ENCODE measurements at regions not wholly inside any gene's neighbourhood (a gene's known extent, or its start where the extent isn't known, plus 50 kb on each side); places are given as distances from the start of the nearest gene placed in this dataset.
"Not testable (repeated sequence)": the region's sequence is repeated elsewhere in the genome, so short reads cannot be mapped to it uniquely, and the experiment has no call there.

DNA sequence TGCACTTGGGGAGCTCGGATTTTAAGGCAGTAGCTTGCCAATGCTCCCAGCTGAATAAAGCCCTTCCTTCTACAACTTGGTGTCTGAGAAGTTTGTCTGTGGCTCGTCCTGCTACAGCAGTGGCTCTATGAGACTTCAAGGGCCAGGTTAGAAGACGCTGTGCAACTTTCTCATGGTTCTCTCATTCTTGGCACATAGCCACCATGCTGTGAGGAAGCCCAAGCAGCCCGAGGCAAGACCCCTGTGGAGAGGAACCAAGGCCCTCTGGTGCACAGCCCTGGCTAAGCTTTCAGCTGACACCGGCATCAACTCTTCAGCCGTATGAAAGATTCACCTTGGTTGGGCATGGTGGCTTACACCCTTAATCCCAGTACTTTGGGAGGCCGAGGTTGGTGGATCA, 116.9 kb upstream of the EEF2KMT start:
- no peak overlapping the region for H3K4me3 Mint-ChIP-seq
- no peak for ATAC-seq
- DNase-seq: no peak
- peaks cover 57% of the 10 kb centered on the region for H3K27me3 Mint-ChIP-seq
- H3K9me3 Mint-ChIP-seq: no peaks in the 10 kb centered on the region
- H3K4me1 Mint-ChIP-seq: no peaks in the 10 kb centered on the region
- no peak overlapping the region for H3K27ac Mint-ChIP-seq

DNA sequence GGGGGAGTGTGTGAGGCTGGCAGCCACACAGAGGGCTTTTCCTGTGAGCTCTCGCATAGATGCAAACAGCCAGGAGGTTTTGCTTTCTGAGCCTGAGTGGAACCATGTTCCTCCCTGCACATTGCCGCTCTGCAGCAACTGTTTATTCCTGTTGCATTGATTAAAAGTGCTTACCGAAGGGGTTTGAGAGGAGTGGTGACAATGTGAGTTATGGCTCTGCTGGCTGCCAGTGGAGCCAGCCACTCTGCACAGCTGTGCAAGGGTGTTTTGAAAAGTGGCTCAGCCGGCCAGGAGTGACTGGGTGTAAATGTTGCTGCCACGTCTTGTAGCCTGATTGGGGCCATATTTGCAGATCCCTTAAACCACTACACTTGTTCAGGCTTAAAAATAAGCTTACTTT, 114.9 kb upstream of the EEF2KMT start:
- H3K4me3 Mint-ChIP-seq, ATAC-seq: not testable (repeated sequence)

GRCh38 chr16:5207862-5208498, 110.4 kb upstream of the EEF2KMT start:
- not testable (repeated sequence) for ATAC-seq, H3K4me1 Mint-ChIP-seq

More for the DNA sequence above, 114.9 kb upstream of the EEF2KMT start:
- H3K4me1 Mint-ChIP-seq, H3K9me3 Mint-ChIP-seq, DNase-seq, H3K27ac Mint-ChIP-seq: not testable (repeated sequence)
- H3K27me3 Mint-ChIP-seq: peaks cover 39% of the 10 kb centered on the region

GRCh38 chr16:5207001-5207523, 109.5 kb upstream of the EEF2KMT start:
- no peak overlapping the region for H3K4me3 Mint-ChIP-seq
- no peak for ATAC-seq
- H3K9me3 Mint-ChIP-seq: peaks cover 0 to 10% of the 10 kb centered on the region in 2 donors
- DNase-seq: no peak
- no peaks in the 10 kb centered on the region for H3K4me1 Mint-ChIP-seq
- H3K27ac Mint-ChIP-seq: no peak overlapping the region
- H3K27me3 Mint-ChIP-seq: peaks cover 3% of the 10 kb centered on the region

More at GRCh38 chr16:5207862-5208498, 110.4 kb upstream of the EEF2KMT start:
- not testable (repeated sequence) for H3K27ac Mint-ChIP-seq, DNase-seq, H3K4me3 Mint-ChIP-seq
- peaks cover 12% of the 10 kb centered on the region for H3K27me3 Mint-ChIP-seq
- H3K9me3 Mint-ChIP-seq: peaks cover 0 to 10% of the 10 kb centered on the region in 2 donors

DNA sequence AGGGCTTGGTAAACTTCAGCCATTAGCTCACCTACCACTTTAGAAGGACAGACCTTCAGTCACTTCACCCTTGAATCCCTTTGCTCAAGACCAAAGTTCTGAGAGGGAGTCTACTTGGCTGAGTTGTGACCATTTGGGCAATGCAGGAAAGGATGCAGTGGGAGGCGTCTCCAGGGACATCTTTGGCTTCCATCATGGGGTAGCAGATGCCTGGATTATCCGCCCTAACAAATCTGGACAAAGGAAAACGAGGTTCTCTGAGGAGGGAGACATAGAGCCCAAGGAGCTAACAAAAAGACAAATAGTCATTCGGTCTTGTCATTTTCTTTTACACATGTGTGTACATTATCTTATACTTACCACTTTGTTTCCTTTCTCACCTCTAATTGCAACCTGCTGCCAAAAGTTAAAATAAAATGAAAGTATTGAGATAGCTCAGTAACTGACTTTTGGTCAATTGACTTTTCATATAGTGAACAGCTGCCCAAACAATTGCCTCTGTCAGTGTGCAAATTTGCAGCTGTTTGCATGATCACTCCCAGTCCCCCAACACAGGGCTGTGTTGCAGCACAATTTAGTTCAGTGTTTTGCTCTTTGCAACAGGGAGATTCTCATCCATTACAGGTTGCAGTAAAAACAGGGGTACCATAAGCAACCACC, 108.9 kb upstream of the EEF2KMT start:
- Mint-ChIP-seq H3K9me3 (peaks cover 0 to 10% of the 10 kb centered on the region in 2 donors), H3K4me3 (no peak overlapping the region), H3K27ac (no peak overlapping the region), H3K4me1 (no peaks in the 10 kb centered on the region), H3K27me3 (no peaks in the 10 kb centered on the region)
- ATAC-seq (no peak), DNase-seq (no peak)

- Mint-ChIP-seq H3K9me3 (peaks cover 0 to 10% of the 10 kb centered on the region in 2 donors), H3K27ac (no peak overlapping the region), H3K27me3 (no peaks in the 10 kb centered on the region), H3K4me3 (no peak overlapping the region), H3K4me1 (no peaks in the 10 kb centered on the region)
- ATAC-seq (no peak), DNase-seq (no peak)
Observed at GRCh38 chr16:5205361-5206040, 107.9 kb upstream of the EEF2KMT start.

DNA sequence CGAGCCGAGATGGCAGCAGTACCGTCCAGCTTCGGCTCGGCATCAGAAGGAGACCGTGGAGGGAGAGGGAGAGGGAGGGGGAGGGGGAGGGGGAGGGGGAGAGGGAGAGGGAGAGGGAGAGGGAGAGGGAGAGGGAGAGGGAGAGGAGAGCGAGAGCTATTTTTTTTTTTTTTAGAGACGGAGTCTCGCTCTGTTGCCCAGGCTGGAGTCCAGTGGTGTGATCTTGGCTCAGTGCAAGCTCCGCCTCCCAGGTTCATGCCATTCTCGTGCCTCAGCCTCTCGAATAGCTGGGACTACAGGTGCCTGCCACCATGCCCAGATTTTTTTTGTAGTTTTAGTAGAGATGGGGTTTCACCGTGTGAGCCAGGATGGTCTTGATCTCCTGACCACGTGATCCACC, 106.1 kb upstream of the EEF2KMT start:
- H3K27ac Mint-ChIP-seq, H3K4me1 Mint-ChIP-seq, DNase-seq, H3K4me3 Mint-ChIP-seq, ATAC-seq, H3K27me3 Mint-ChIP-seq: not testable (repeated sequence)
- H3K9me3 Mint-ChIP-seq: peaks cover 0 to 10% of the 10 kb centered on the region in 2 donors

- Mint-ChIP-seq H3K4me3 (no peak overlapping the region), H3K27me3 (peaks cover 12% of the 10 kb centered on the region), H3K4me1 (no peaks in the 10 kb centered on the region), H3K27ac (no peak overlapping the region), H3K9me3 (peaks cover 0 to 3% of the 10 kb centered on the region in 2 donors)
- ATAC-seq: no peak
- DNase-seq: no peak
Observed at GRCh38 chr16:5200123-5200522, 102.5 kb upstream of the EEF2KMT start.

DNA sequence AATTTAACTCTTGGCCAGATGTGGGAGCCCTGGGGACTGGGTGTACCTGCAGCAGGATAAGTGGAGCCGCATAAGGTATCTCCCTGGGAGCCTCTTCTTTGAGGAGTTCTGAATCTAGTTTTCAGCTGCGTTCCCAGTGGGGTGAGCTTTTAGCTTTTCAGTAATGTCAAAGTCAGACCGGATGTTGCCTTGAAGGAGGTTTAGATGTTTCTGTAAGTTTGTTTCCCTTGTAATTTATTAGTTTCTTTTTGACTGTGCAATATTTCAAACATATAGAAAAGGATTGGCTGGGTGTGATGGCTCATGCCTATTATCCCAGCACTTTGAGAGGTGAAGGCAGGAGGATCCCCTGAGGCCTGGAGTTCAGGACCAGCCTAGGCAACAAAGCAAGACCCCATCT, 98.6 kb upstream of the EEF2KMT start:
- DNase-seq: no peak
- no peaks in the 10 kb centered on the region for H3K4me1 Mint-ChIP-seq
- H3K9me3 Mint-ChIP-seq: no peaks in the 10 kb centered on the region
- no peak for ATAC-seq
- H3K27me3 Mint-ChIP-seq: peaks cover 18% of the 10 kb centered on the region
- H3K4me3 Mint-ChIP-seq: no peak overlapping the region
- H3K27ac Mint-ChIP-seq: no peak overlapping the region

DNA sequence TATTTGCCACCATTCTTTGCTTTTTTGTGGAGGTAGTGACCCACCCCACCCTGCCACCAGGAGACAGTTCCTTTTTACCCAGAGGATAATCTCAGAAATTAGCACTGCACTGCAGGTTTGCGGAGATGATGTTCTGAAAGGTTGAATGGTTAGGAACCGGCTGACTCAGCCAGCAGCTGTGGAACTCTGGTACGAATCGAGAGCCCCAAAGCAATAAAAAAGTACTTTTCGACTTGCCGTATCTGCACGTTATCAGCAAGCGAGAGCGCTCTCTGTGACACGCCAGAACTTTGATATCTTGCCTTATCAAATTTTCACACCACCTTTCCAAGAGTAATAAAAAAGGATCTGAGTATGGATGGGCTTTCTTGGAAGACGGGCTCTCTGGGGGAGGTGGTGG, 96.3 kb upstream of the EEF2KMT start:
- Mint-ChIP-seq H3K27ac (no peak overlapping the region), H3K4me1 (no peaks in the 10 kb centered on the region), H3K27me3 (peaks cover 18% of the 10 kb centered on the region), H3K9me3 (no peaks in the 10 kb centered on the region), H3K4me3 (no peak overlapping the region)
- ATAC-seq (no peak), DNase-seq (no peak)

GRCh38 chr16:5188989-5189352, 91.4 kb upstream of the EEF2KMT start:
- Mint-ChIP-seq H3K4me3 (no peak overlapping the region), H3K4me1 (no peaks in the 10 kb centered on the region), H3K27me3 (peaks cover 5% of the 10 kb centered on the region), H3K27ac (no peak overlapping the region), H3K9me3 (no peaks in the 10 kb centered on the region)
- ATAC-seq (no peak), DNase-seq (no peak)

- Mint-ChIP-seq H3K9me3 (no peaks in the 10 kb centered on the region), H3K27me3 (peaks cover under 1% of the 10 kb centered on the region)
Observed at GRCh38 chr16:5188318-5188988, 90.9 kb upstream of the EEF2KMT start.

DNA sequence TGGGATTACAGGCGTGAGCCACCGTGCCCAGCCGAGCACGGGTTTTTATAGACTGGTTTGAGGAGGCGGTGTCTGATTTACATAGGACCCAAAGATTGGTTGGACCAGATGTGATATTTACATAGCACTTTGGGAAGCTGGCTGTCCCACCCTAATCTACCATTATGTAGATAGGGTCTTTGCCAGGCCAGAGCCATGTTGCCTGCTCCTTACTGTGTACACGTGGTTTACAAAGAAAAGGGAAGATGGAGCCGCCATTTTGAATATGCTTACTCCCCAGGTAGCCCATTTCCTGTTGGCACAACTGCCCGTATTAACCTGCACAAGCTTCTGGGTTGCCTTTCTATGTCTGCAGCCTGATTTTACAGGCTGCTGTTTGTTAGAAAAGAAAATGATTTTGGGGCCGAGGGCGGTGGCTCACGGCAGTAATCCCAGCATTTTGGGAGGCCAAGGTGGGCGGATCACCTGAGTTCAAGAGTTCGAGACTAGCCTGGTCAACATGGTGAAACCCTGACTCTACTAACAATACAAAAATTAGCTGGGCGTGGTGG, 89.9 kb upstream of the EEF2KMT start:
- ATAC-seq: no peak
- H3K27me3 Mint-ChIP-seq: no peaks in the 10 kb centered on the region
- H3K9me3 Mint-ChIP-seq: no peaks in the 10 kb centered on the region
- no peak overlapping the region for H3K27ac Mint-ChIP-seq
- no peaks in the 10 kb centered on the region for H3K4me1 Mint-ChIP-seq
- no peak overlapping the region for H3K4me3 Mint-ChIP-seq
- no peak for DNase-seq

More at GRCh38 chr16:5188318-5188988, 90.9 kb upstream of the EEF2KMT start:
- Mint-ChIP-seq H3K4me3 (no peak overlapping the region), H3K27ac (no peak overlapping the region), H3K4me1 (no peaks in the 10 kb centered on the region)
- DNase-seq: no peak
- ATAC-seq: no peak

GRCh38 chr16:5186381-5186903, 88.8 kb upstream of the EEF2KMT start:
- Mint-ChIP-seq H3K27me3 (no peaks in the 10 kb centered on the region), H3K4me3 (no peak overlapping the region)
- no peak for ATAC-seq

GRCh38 chr16:5176505-5176904, 78.9 kb upstream of the EEF2KMT start:
- no peak for DNase-seq
- Mint-ChIP-seq H3K9me3 (peaks cover 5 to 33% of the 10 kb centered on the region in 2 donors), H3K27ac (no peak overlapping the region), H3K4me1 (no peaks in the 10 kb centered on the region), H3K27me3 (no peaks in the 10 kb centered on the region), H3K4me3 (no peak overlapping the region)
- ATAC-seq: no peak

More at GRCh38 chr16:5186381-5186903, 88.8 kb upstream of the EEF2KMT start:
- Mint-ChIP-seq H3K9me3 (no peaks in the 10 kb centered on the region), H3K27ac (no peak overlapping the region), H3K4me1 (no peaks in the 10 kb centered on the region)
- no peak for DNase-seq
